ENCODE measurements at regions not wholly inside any gene's neighbourhood (a gene's known extent, or its start where the extent isn't known, plus 50 kb on each side); places are given as distances from the start of the nearest gene placed in this dataset.

GRCh38 chr2:20514596-20515269 lies 67.9 kb downstream of the RHOB start:
- DNase-seq (ENCODE audit: low spot score) = no peak
- Histone ChIP-seq H3K18ac (ENCODE audit: low read length) (peak overlapping the region; percentile 34), H3K36me3 (replicated peaks in 1 of 2; ENCODE audit: control insufficient read depth in 2 of 2, insufficient read depth in 2 of 2, low read length in 2 of 2) (no peaks in the 10 kb centered on the region), H3K4ac (ENCODE audit: low read length) (no peak overlapping the region), H2BK12ac (ENCODE audit: low read length) (no peak overlapping the region), H4K8ac (ENCODE audit: low read depth, low read length) (no peak overlapping the region), H3K9ac (ENCODE audit: low read depth, low read length, poor library complexity) (no peak overlapping the region), H2BK15ac (ENCODE audit: low read length) (no peak overlapping the region), H3K14ac (ENCODE audit: low read length) (no peak overlapping the region), H3K23ac (ENCODE audit: low read depth, low read length, poor library complexity) (no peak overlapping the region), H3K4me3 (ENCODE audit: low read length in 2 of 2) (no peak overlapping the region), H3K4me1 (ENCODE audit: control insufficient read depth in 2 of 2, insufficient read depth in 1 of 2, low read depth in 1 of 2, low read length in 2 of 2) (peaks cover 16 to 23% of the 10 kb centered on the region in 2 donors), H2AK5ac (ENCODE audit: low read depth, low read length) (no peak overlapping the region), H3K4me2 (ENCODE audit: insufficient read depth, low read length, poor library complexity, severe bottlenecking) (no peak overlapping the region), H3K27ac (replicated peaks; ENCODE audit: low read length) (no peak overlapping the region), H2BK5ac (ENCODE audit: low read length) (no peak overlapping the region), H3K79me1 (ENCODE audit: low read depth, low read length) (no peaks in the 10 kb centered on the region), H2AFZ (ENCODE audit: low read length) (no peak overlapping the region), H4K91ac (ENCODE audit: low read depth, low read length, poor library complexity) (no peak overlapping the region), H3K9me3 (replicated peaks in 1 of 2; ENCODE audit: control insufficient read depth in 2 of 2, insufficient read depth in 1 of 2, low read depth in 1 of 2, low read length in 2 of 2) (peaks cover 1 to 20% of the 10 kb centered on the region in 2 donors), H2BK120ac (ENCODE audit: low read depth, low read length) (no peak overlapping the region), H3K27me3 (ENCODE audit: control insufficient read depth in 3 of 3, insufficient read depth in 3 of 3, low read depth in 1 of 3, low read length in 3 of 3) (no peaks in the 10 kb centered on the region)
- no CpG with 5 or more reads among the region's 8 CpGs for WGBS, 2 donors (ENCODE audit: extremely low coverage in 2 of 2, insufficient read length in 2 of 2, insufficient replicate concordance in 1 of 2)

GRCh38 chr2:20515290-20516220 lies 68.7 kb downstream of the RHOB start:
- no peak for DNase-seq (ENCODE audit: low spot score)
- Histone ChIP-seq H4K8ac (ENCODE audit: low read depth, low read length) (no peak overlapping the region), H2AFZ (ENCODE audit: low read length) (no peak overlapping the region), H3K27me3 (ENCODE audit: control insufficient read depth in 3 of 3, insufficient read depth in 3 of 3, low read depth in 1 of 3, low read length in 3 of 3) (no peaks in the 10 kb centered on the region), H2BK5ac (ENCODE audit: low read length) (peak overlapping the region; percentile 42), H2BK12ac (ENCODE audit: low read length) (no peak overlapping the region), H3K36me3 (replicated peaks in 1 of 2; ENCODE audit: control insufficient read depth in 2 of 2, insufficient read depth in 2 of 2, low read length in 2 of 2) (no peaks in the 10 kb centered on the region), H3K4me1 (ENCODE audit: control insufficient read depth in 2 of 2, insufficient read depth in 1 of 2, low read depth in 1 of 2, low read length in 2 of 2) (peaks cover 12 to 20% of the 10 kb centered on the region in 2 donors), H2BK120ac (ENCODE audit: low read depth, low read length) (no peak overlapping the region), H3K23ac (ENCODE audit: low read depth, low read length, poor library complexity) (no peak overlapping the region), H3K18ac (ENCODE audit: low read length) (peak overlapping the region; percentile 72), H3K4ac (ENCODE audit: low read length) (no peak overlapping the region), H3K27ac (replicated peaks; ENCODE audit: low read length) (no peak overlapping the region), H3K9me3 (replicated peaks in 1 of 2; ENCODE audit: control insufficient read depth in 2 of 2, insufficient read depth in 1 of 2, low read depth in 1 of 2, low read length in 2 of 2) (peaks cover 1 to 20% of the 10 kb centered on the region in 2 donors), H4K91ac (ENCODE audit: low read depth, low read length, poor library complexity) (no peak overlapping the region), H3K9ac (ENCODE audit: low read depth, low read length, poor library complexity) (no peak overlapping the region), H3K79me1 (ENCODE audit: low read depth, low read length) (no peaks in the 10 kb centered on the region), H3K4me3 (ENCODE audit: low read length in 2 of 2) (no peak overlapping the region), H2BK15ac (ENCODE audit: low read length) (no peak overlapping the region), H2AK5ac (ENCODE audit: low read depth, low read length) (no peak overlapping the region), H3K14ac (ENCODE audit: low read length) (no peak overlapping the region), H3K4me2 (ENCODE audit: insufficient read depth, low read length, poor library complexity, severe bottlenecking) (no peak overlapping the region)
- WGBS, 2 donors (ENCODE audit: extremely low coverage in 2 of 2, insufficient read length in 2 of 2, insufficient replicate concordance in 1 of 2) = no CpG with 5 or more reads among the region's 14 CpGs

- H2BK12ac ChIP-seq (ENCODE audit: low read length) = peak overlapping the region; percentile 97
Measured at GRCh38 chr2:20516291-20516645, 69.4 kb downstream of the RHOB start.

More at GRCh38 chr2:20516291-20516645, 69.4 kb downstream of the RHOB start:
- Histone ChIP-seq H3K4me2 (ENCODE audit: insufficient read depth, low read length, poor library complexity, severe bottlenecking) (no peak overlapping the region), H2AK5ac (ENCODE audit: low read depth, low read length) (peak overlapping the region; percentile 77), H3K27ac (replicated peaks; ENCODE audit: low read length) (no peak overlapping the region), H3K23ac (ENCODE audit: low read depth, low read length, poor library complexity) (no peak overlapping the region), H2BK15ac (ENCODE audit: low read length) (peak overlapping the region; percentile 86), H4K8ac (ENCODE audit: low read depth, low read length) (peak overlapping the region; percentile 88), H3K9me3 (replicated peaks in 1 of 2; ENCODE audit: control insufficient read depth in 2 of 2, insufficient read depth in 1 of 2, low read depth in 1 of 2, low read length in 2 of 2) (peaks cover 1 to 20% of the 10 kb centered on the region in 2 donors), H3K18ac (ENCODE audit: low read length) (peak overlapping the region; percentile 84), H3K9ac (ENCODE audit: low read depth, low read length, poor library complexity) (no peak overlapping the region), H3K4me1 (ENCODE audit: control insufficient read depth in 2 of 2, insufficient read depth in 1 of 2, low read depth in 1 of 2, low read length in 2 of 2) (peaks cover 11 to 13% of the 10 kb centered on the region in 2 donors), H2AFZ (ENCODE audit: low read length) (no peak overlapping the region), H2BK120ac (ENCODE audit: low read depth, low read length) (no peak overlapping the region), H3K27me3 (ENCODE audit: control insufficient read depth in 3 of 3, insufficient read depth in 3 of 3, low read depth in 1 of 3, low read length in 3 of 3) (no peaks in the 10 kb centered on the region), H3K4ac (ENCODE audit: low read length) (no peak overlapping the region), H3K36me3 (replicated peaks in 1 of 2; ENCODE audit: control insufficient read depth in 2 of 2, insufficient read depth in 2 of 2, low read length in 2 of 2) (no peaks in the 10 kb centered on the region), H3K4me3 (ENCODE audit: low read length in 2 of 2) (no peak overlapping the region), H4K91ac (ENCODE audit: low read depth, low read length, poor library complexity) (no peak overlapping the region), H2BK5ac (ENCODE audit: low read length) (peak overlapping the region; percentile 42), H3K14ac (ENCODE audit: low read length) (no peak overlapping the region), H3K79me1 (ENCODE audit: low read depth, low read length) (no peaks in the 10 kb centered on the region)
- DNase-seq (ENCODE audit: low spot score) = no peak
- no CpG with 5 or more reads among the region's 2 CpGs for WGBS, 2 donors (ENCODE audit: extremely low coverage in 2 of 2, insufficient read length in 2 of 2, insufficient replicate concordance in 1 of 2)

All from neuronal stem cell (in vitro differentiated cells).